GM12874 (cell line): ENCODE measurements at regions not wholly inside any gene's neighbourhood (a gene's known extent, or its start where the extent isn't known, plus 50 kb on each side); places are given as distances from the start of the nearest gene placed in this dataset.

Source experiments
- CTCF ChIP-seq: IDR thresholded peaks from 2 replicates; pipeline ENCODE4 v1.5.1; 2011; ENCODE audit warnings: low read depth, mild to moderate bottlenecking, control low read depth, low read length, moderate library complexity; ENCODE audit not compliant: insufficient read depth

- no peak for TF ChIP-seq CTCF
Observed at GRCh38 chr4:32061916-32062315, 1341.7 kb downstream of the PCDH7 start.

- TF ChIP-seq CTCF, result no peak
Observed at GRCh38 chr4:32073542-32073941, 1353.4 kb downstream of the PCDH7 start.

- no peak for TF ChIP-seq CTCF
Observed at GRCh38 chr4:32087211-32087610, 1367.0 kb downstream of the PCDH7 start.

GRCh38 chr4:32094987-32095386, 1374.8 kb downstream of the PCDH7 start:
- TF ChIP-seq CTCF, result no peak

- TF ChIP-seq CTCF, result no peak
Observed at GRCh38 chr4:32102896-32103295, 1382.7 kb downstream of the PCDH7 start.

GRCh38 chr4:32106767-32107166, 1386.6 kb downstream of the PCDH7 start:
- no peak for TF ChIP-seq CTCF

- no peak for TF ChIP-seq CTCF
Observed at GRCh38 chr4:32112891-32113290, 1392.7 kb downstream of the PCDH7 start.

- TF ChIP-seq CTCF, result no peak
Observed at GRCh38 chr4:32117693-32118092, 1397.5 kb downstream of the PCDH7 start.
